Stimulated activated CD4-positive, alpha-beta T cell treated with anti-CD3 and anti-CD28 coated beads, Interleukin-1b, Interleukin-23, amount 100 ng/mL, for 4 hours (primary cell): ENCODE measurements at regions not wholly inside any gene's neighbourhood (a gene's known extent, or its start where the extent isn't known, plus 50 kb on each side); places are given as distances from the start of the nearest gene placed in this dataset.
"Not testable (repeated sequence)": the region's sequence is repeated elsewhere in the genome, so short reads cannot be mapped to it uniquely, and the experiment has no call there.

Experiments used
- DNase-seq, 2 donors: peaks; one replicate each; pipeline ENCODE4 v3.0.0-alpha.2; 2020; ENCODE audit warnings: low read depth in 2 of 2

- DNase-seq: no peak
Measured at GRCh38 chr5:42074353-42074752, 149.3 kb downstream of the FBXO4 start.

- DNase-seq: no peak
Measured at GRCh38 chr5:42089705-42090104, 164.6 kb downstream of the FBXO4 start.

- no peak for DNase-seq
Measured at GRCh38 chr5:42090162-42090561, 165.1 kb downstream of the FBXO4 start.

GRCh38 chr5:42099846-42100245, 174.8 kb downstream of the FBXO4 start:
- not testable (repeated sequence) for DNase-seq

GRCh38 chr5:42108468-42108867, 183.4 kb downstream of the FBXO4 start:
- no peak for DNase-seq

- no peak for DNase-seq
Measured at GRCh38 chr5:42109006-42109572, 184.0 kb downstream of the FBXO4 start.

- DNase-seq: not testable (repeated sequence)
Measured at GRCh38 chr5:42115721-42116120, 190.6 kb downstream of the FBXO4 start.

GRCh38 chr5:42120070-42120469, 195.0 kb downstream of the FBXO4 start:
- DNase-seq: no peak

GRCh38 chr5:42121401-42121800, 196.3 kb downstream of the FBXO4 start:
- DNase-seq: no peak

GRCh38 chr5:42131081-42131480, 206.0 kb downstream of the FBXO4 start:
- no peak for DNase-seq

GRCh38 chr5:42143361-42143760, 218.3 kb downstream of the FBXO4 start:
- DNase-seq: no peak

GRCh38 chr5:42148813-42149212, 223.7 kb downstream of the FBXO4 start:
- no peak for DNase-seq

GRCh38 chr5:42157215-42157614, 232.1 kb downstream of the FBXO4 start:
- DNase-seq: no peak

- no peak for DNase-seq
Measured at GRCh38 chr5:42163083-42163482, 238.0 kb downstream of the FBXO4 start.

- DNase-seq: no peak
Measured at GRCh38 chr5:42168091-42168670, 243.1 kb downstream of the FBXO4 start.

- DNase-seq: not testable (repeated sequence)
Measured at GRCh38 chr5:42176118-42176517, 247.1 kb upstream of the GHR start.

GRCh38 chr5:42179843-42180242, 243.4 kb upstream of the GHR start:
- DNase-seq: not testable (repeated sequence)

GRCh38 chr5:42216904-42217303, 206.3 kb upstream of the GHR start:
- DNase-seq: no peak

- no peak for DNase-seq
Measured at GRCh38 chr5:42217791-42218190, 205.4 kb upstream of the GHR start.

GRCh38 chr5:42225009-42225408, 198.2 kb upstream of the GHR start:
- no peak for DNase-seq

GRCh38 chr5:42228279-42228678, 195.0 kb upstream of the GHR start:
- no peak for DNase-seq

GRCh38 chr5:42230839-42231238, 192.4 kb upstream of the GHR start:
- DNase-seq: no peak

GRCh38 chr5:42235241-42235640, 188.0 kb upstream of the GHR start:
- DNase-seq: no peak

- no peak for DNase-seq
Measured at GRCh38 chr5:42235837-42236236, 187.4 kb upstream of the GHR start.
